ENCODE measurements at regions not wholly inside any gene's neighbourhood (a gene's known extent, or its start where the extent isn't known, plus 50 kb on each side); places are given as distances from the start of the nearest gene placed in this dataset.

- no peak overlapping the region for H3K9ac ChIP-seq
These were observed 65.8 kb upstream of the CREB1 start for GRCh38 chr2:207464007-207464406.

DNA sequence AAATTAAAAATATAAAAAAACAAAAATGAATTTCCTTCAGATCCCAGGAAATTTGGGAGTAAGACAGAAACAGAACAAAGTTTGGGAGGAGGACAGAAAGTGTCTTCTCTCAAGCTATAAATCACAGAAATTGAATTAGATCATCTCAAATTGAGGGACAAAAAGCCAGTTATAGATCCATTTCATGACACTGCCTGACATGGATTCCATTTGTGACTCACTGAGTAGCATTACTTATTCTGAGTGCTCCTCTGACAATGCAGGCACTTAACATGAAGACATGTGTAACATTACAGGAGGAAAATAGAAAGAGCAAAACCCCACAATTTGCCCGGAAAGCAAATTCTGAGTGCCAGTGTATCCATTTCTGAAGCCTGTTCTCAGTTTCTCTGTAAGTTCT is 63.9 kb upstream of the CREB1 start:
- Histone ChIP-seq H3K79me2 (no peaks in the 10 kb centered on the region), H2AFZ (no peak overlapping the region), H3K4me1 (no peaks in the 10 kb centered on the region), H3K36me3 (ENCODE audit: control insufficient read depth, insufficient read depth, low read length) (no peaks in the 10 kb centered on the region), H3K9ac (no peak overlapping the region), H3K4me2 (ENCODE audit: low read length) (no peak overlapping the region), H3K4me3 (ENCODE audit: low read depth, low read length) (no peak overlapping the region), H3K27me3 (ENCODE audit: control insufficient read depth, insufficient read depth, low read length) (no peaks in the 10 kb centered on the region), H3K27ac (no peak overlapping the region), H3K9me3 (ENCODE audit: control insufficient read depth, low read length) (no peaks in the 10 kb centered on the region)
- TF ChIP-seq, protein P1, sequence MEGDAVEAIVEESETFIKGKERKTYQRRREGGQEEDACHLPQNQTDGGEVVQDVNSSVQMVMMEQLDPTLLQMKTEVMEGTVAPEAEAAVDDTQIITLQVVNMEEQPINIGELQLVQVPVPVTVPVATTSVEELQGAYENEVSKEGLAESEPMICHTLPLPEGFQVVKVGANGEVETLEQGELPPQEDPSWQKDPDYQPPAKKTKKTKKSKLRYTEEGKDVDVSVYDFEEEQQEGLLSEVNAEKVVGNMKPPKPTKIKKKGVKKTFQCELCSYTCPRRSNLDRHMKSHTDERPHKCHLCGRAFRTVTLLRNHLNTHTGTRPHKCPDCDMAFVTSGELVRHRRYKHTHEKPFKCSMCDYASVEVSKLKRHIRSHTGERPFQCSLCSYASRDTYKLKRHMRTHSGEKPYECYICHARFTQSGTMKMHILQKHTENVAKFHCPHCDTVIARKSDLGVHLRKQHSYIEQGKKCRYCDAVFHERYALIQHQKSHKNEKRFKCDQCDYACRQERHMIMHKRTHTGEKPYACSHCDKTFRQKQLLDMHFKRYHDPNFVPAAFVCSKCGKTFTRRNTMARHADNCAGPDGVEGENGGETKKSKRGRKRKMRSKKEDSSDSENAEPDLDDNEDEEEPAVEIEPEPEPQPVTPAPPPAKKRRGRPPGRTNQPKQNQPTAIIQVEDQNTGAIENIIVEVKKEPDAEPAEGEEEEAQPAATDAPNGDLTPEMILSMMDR (IDR thresholded peaks at IDR 0.05), result no peak

More at GRCh38 chr2:207464007-207464406, 65.8 kb upstream of the CREB1 start:
- no peaks in the 10 kb centered on the region for H3K79me2 ChIP-seq
- TF ChIP-seq, protein P1 (IDR thresholded peaks at IDR 0.05), result no peak
- H3K27me3 ChIP-seq (ENCODE audit: control insufficient read depth, insufficient read depth, low read length), result no peaks in the 10 kb centered on the region
- no peak overlapping the region for H3K27ac ChIP-seq
- no peaks in the 10 kb centered on the region for H3K4me1 ChIP-seq
- H3K4me2 ChIP-seq (ENCODE audit: low read length), result no peak overlapping the region
- no peak overlapping the region for H3K4me3 ChIP-seq (ENCODE audit: low read depth, low read length)
- H3K36me3 ChIP-seq (ENCODE audit: control insufficient read depth, insufficient read depth, low read length), result no peaks in the 10 kb centered on the region
- H3K9me3 ChIP-seq (ENCODE audit: control insufficient read depth, low read length), result no peaks in the 10 kb centered on the region
- H2AFZ ChIP-seq, result no peak overlapping the region

GRCh38 chr2:207467716-207468347 is 61.9 kb upstream of the CREB1 start:
- H3K27me3 ChIP-seq (ENCODE audit: control insufficient read depth, insufficient read depth, low read length), result no peaks in the 10 kb centered on the region
- TF ChIP-seq, protein P1 (IDR thresholded peaks at IDR 0.05), result no peak
- no peak overlapping the region for H3K27ac ChIP-seq
- no peak overlapping the region for H3K4me2 ChIP-seq (ENCODE audit: low read length)
- H3K4me1 ChIP-seq, result no peaks in the 10 kb centered on the region
- no peak overlapping the region for H2AFZ ChIP-seq
- no peaks in the 10 kb centered on the region for H3K79me2 ChIP-seq
- H3K36me3 ChIP-seq (ENCODE audit: control insufficient read depth, insufficient read depth, low read length), result no peaks in the 10 kb centered on the region
- no peak overlapping the region for H3K4me3 ChIP-seq (ENCODE audit: low read depth, low read length)
- no peak overlapping the region for H3K9ac ChIP-seq
- no peaks in the 10 kb centered on the region for H3K9me3 ChIP-seq (ENCODE audit: control insufficient read depth, low read length)

- no peak overlapping the region for H3K4me3 ChIP-seq (ENCODE audit: low read depth, low read length)
These were observed 61.3 kb upstream of the CREB1 start for GRCh38 chr2:207468488-207468887.

More at GRCh38 chr2:207468488-207468887, 61.3 kb upstream of the CREB1 start:
- H3K27ac ChIP-seq, result no peak overlapping the region
- H2AFZ ChIP-seq, result no peak overlapping the region
- no peak overlapping the region for H3K4me2 ChIP-seq (ENCODE audit: low read length)
- H3K36me3 ChIP-seq (ENCODE audit: control insufficient read depth, insufficient read depth, low read length), result no peaks in the 10 kb centered on the region
- H3K79me2 ChIP-seq, result no peaks in the 10 kb centered on the region
- H3K4me1 ChIP-seq, result no peaks in the 10 kb centered on the region
- H3K9me3 ChIP-seq (ENCODE audit: control insufficient read depth, low read length), result no peaks in the 10 kb centered on the region
- H3K27me3 ChIP-seq (ENCODE audit: control insufficient read depth, insufficient read depth, low read length), result no peaks in the 10 kb centered on the region
- TF ChIP-seq, protein P1 (IDR thresholded peaks at IDR 0.05), result no peak
- H3K9ac ChIP-seq, result no peak overlapping the region

Measured in parathyroid adenoma (tissue), 2 donors.